ENCODE measurements at regions not wholly inside any gene's neighbourhood (a gene's known extent, or its start where the extent isn't known, plus 50 kb on each side); places are given as distances from the start of the nearest gene placed in this dataset.

GRCh38 chr1:81472387-81472786 is 328.3 kb upstream of the ADGRL2 start:
- TF ChIP-seq ZNF460 (CRISPR knock-in tag; IDR thresholded peaks at IDR 0.05; ENCODE audit: borderline replicate concordance), result no peak
- TF ChIP-seq UBTF (CRISPR knock-in tag; IDR thresholded peaks at IDR 0.05), result no peak
- TF ChIP-seq MAFG (CRISPR knock-in tag; IDR thresholded peaks at IDR 0.05), result no peak
- no peak for TF ChIP-seq RCOR2 (CRISPR knock-in tag; IDR thresholded peaks at IDR 0.05)
- no peak for TF ChIP-seq MZF1 (CRISPR knock-in tag; IDR thresholded peaks at IDR 0.05; ENCODE audit: borderline replicate concordance)
- no peak for TF ChIP-seq HMGXB4 (CRISPR knock-in tag; IDR thresholded peaks at IDR 0.05; ENCODE audit: borderline replicate concordance in 1 of 2, low read depth in 1 of 2)
- TF ChIP-seq CTCF (CRISPR knock-in tag; IDR thresholded peaks at IDR 0.05), result no peak
- no peak for TF ChIP-seq ZNF530 (CRISPR knock-in tag; IDR thresholded peaks at IDR 0.05; ENCODE audit: low read depth)
- TF ChIP-seq TFE3 (CRISPR knock-in tag; IDR thresholded peaks at IDR 0.05), result no peak
- no peak for TF ChIP-seq POLR2A (IDR thresholded peaks at IDR 0.05; ENCODE audit: insufficient read depth in 1 of 2, low read depth in 2 of 2, low read length in 2 of 2)
- no peak for TF ChIP-seq E2F1 (CRISPR knock-in tag; IDR thresholded peaks at IDR 0.05)
- TF ChIP-seq ZNF33A (CRISPR knock-in tag; IDR thresholded peaks at IDR 0.05; ENCODE audit: borderline replicate concordance), result no peak
- TF ChIP-seq ZNF792 (CRISPR knock-in tag; IDR thresholded peaks at IDR 0.05), result no peak

All from HepG2 (cell line).